Smooth muscle cell (in vitro differentiated cells): ENCODE measurements at regions not wholly inside any gene's neighbourhood (a gene's known extent, or its start where the extent isn't known, plus 50 kb on each side); places are given as distances from the start of the nearest gene placed in this dataset.
"Not testable (repeated sequence)": the region's sequence is repeated elsewhere in the genome, so short reads cannot be mapped to it uniquely, and the experiment has no call there.

Experiments used
- DNase-seq: peaks from one replicate; lab custom pipeline; 2025; ENCODE audit not compliant: unreplicated experiment; lab: John Stamatoyannopoulos, UW
- H2AFZ ChIP-seq: fragments of 200-600 bp; sonication (generic); 2 replicates; pipeline ENCODE4 v1.6.0; 2016; ENCODE audit warnings: antibody characterized with exemption, low read depth, mild to moderate bottlenecking
- H3F3A ChIP-seq: fragments of 200-600 bp; sonication (generic); 2 replicates; pipeline ENCODE4 v1.6.0; 2017; ENCODE audit warnings: antibody characterized with exemption, low read depth
- H3K27ac ChIP-seq: fragments of 200-600 bp; sonication (generic); 2 replicates; pipeline ENCODE4 v1.5.1; 2016; ENCODE audit warnings: low read depth, mild to moderate bottlenecking
- H3K27me3 ChIP-seq: fragments of 200-600 bp; sonication (generic); 2 replicates; pipeline ENCODE4 v1.6.1; 2016; ENCODE audit warnings: low read depth, mild to moderate bottlenecking
- H3K36me3 ChIP-seq: fragments of 200-600 bp; sonication (generic); 2 replicates; pipeline ENCODE4 v1.5.1; 2016; ENCODE audit warnings: low read depth
- H3K4me1 ChIP-seq: fragments of 200-600 bp; sonication (generic); 2 replicates; pipeline ENCODE4 v1.5.1; 2016; ENCODE audit warnings: low read depth
- H3K4me2 ChIP-seq: fragments of 200-600 bp; sonication (generic); 2 replicates; pipeline ENCODE4 v1.6.0; 2016; ENCODE audit warnings: mild to moderate bottlenecking
- H3K4me3 ChIP-seq: fragments of 200-600 bp; sonication (generic); 2 replicates; pipeline ENCODE4 v1.5.1; 2016; ENCODE audit warnings: mild to moderate bottlenecking
- H3K79me2 ChIP-seq: fragments of 200-600 bp; sonication (generic); 2 replicates; pipeline ENCODE4 v1.6.0; 2016; ENCODE audit warnings: low read depth, mild to moderate bottlenecking
- H3K9ac ChIP-seq: fragments of 200-600 bp; sonication (generic); 2 replicates; pipeline ENCODE4 v1.6.0; 2016; ENCODE audit warnings: low read depth
- H3K9me3 ChIP-seq: fragments of 200-600 bp; sonication (generic); replicated peaks from 2 replicates; pipeline ENCODE4 v1.5.1; 2016; ENCODE audit warnings: low read depth
- H4K20me1 ChIP-seq: fragments of 200-600 bp; sonication (generic); 2 replicates; pipeline ENCODE4 v1.6.0; 2016; ENCODE audit warnings: low read depth
- CTCF ChIP-seq: fragments of 200-600 bp; sonication (generic); IDR thresholded peaks from 2 replicates; pipeline ENCODE4 v1.5.1; 2017; ENCODE audit warnings: borderline replicate concordance, mild to moderate bottlenecking, antibody characterized with exemption; ENCODE audit not compliant: insufficient read depth, poor library complexity, severe bottlenecking
- WGBS: methylation state at CpG from one replicate; pipeline ENCODE4 v1.1.7; 2016; ENCODE audit warnings: low lambda C conversion rate; 5-methylcytosine and 5-hydroxymethylcytosine counted together

- no peak for DNase-seq
- Histone ChIP-seq H3K79me2 (no peaks in the 10 kb centered on the region), H4K20me1 (no peaks in the 10 kb centered on the region), H3K27me3 (no peaks in the 10 kb centered on the region), H3K9ac (no peak overlapping the region), H3K4me2 (no peak overlapping the region), H3F3A (no peaks in the 10 kb centered on the region), H3K27ac (no peak overlapping the region), H3K36me3 (no peaks in the 10 kb centered on the region), H3K4me3 (no peak overlapping the region), H3K4me1 (no peaks in the 10 kb centered on the region), H2AFZ (no peak overlapping the region), H3K9me3 (no peaks in the 10 kb centered on the region)
- no peak for TF ChIP-seq CTCF
- WGBS, result 46% methylated on average over 3 of the region's 3 CpGs
Observed at GRCh38 chr3:191680989-191681597, 220.1 kb downstream of the PYDC2 start.

- WGBS, result 85% methylated on average over 5 of the region's 5 CpGs
- Histone ChIP-seq H3K9ac (no peak overlapping the region), H3K27me3 (no peaks in the 10 kb centered on the region), H3K27ac (no peak overlapping the region), H3K9me3 (no peaks in the 10 kb centered on the region), H3K36me3 (no peaks in the 10 kb centered on the region), H3K4me2 (no peak overlapping the region), H2AFZ (no peak overlapping the region), H4K20me1 (no peaks in the 10 kb centered on the region), H3K79me2 (no peaks in the 10 kb centered on the region), H3K4me1 (no peaks in the 10 kb centered on the region), H3F3A (no peaks in the 10 kb centered on the region), H3K4me3 (no peak overlapping the region)
- TF ChIP-seq CTCF, result no peak
- DNase-seq, result no peak
Observed at GRCh38 chr3:191682961-191683360, 222.0 kb downstream of the PYDC2 start.

- no peaks in the 10 kb centered on the region for H3K27me3 ChIP-seq
- H4K20me1 ChIP-seq, result no peaks in the 10 kb centered on the region
- H3K36me3 ChIP-seq, result no peaks in the 10 kb centered on the region
- no peak for DNase-seq
- H3K4me1 ChIP-seq, result no peaks in the 10 kb centered on the region
- H3K9ac ChIP-seq, result no peak overlapping the region
- no peaks in the 10 kb centered on the region for H3F3A ChIP-seq
- no peaks in the 10 kb centered on the region for H3K79me2 ChIP-seq
- TF ChIP-seq CTCF, result no peak
- no peak overlapping the region for H2AFZ ChIP-seq
- no peak overlapping the region for H3K4me2 ChIP-seq
- no peak overlapping the region for H3K27ac ChIP-seq
- no peaks in the 10 kb centered on the region for H3K9me3 ChIP-seq
- H3K4me3 ChIP-seq, result no peak overlapping the region
Observed at GRCh38 chr3:191686626-191687025, 225.7 kb downstream of the PYDC2 start.

GRCh38 chr3:191688756-191689433, 227.9 kb downstream of the PYDC2 start:
- Histone ChIP-seq H3K27me3 (no peaks in the 10 kb centered on the region), H3K4me3 (no peak overlapping the region), H3K79me2 (no peaks in the 10 kb centered on the region), H3F3A (no peaks in the 10 kb centered on the region), H3K36me3 (no peaks in the 10 kb centered on the region), H3K27ac (no peak overlapping the region), H2AFZ (no peak overlapping the region), H4K20me1 (no peaks in the 10 kb centered on the region), H3K9me3 (no peaks in the 10 kb centered on the region), H3K9ac (no peak overlapping the region), H3K4me1 (no peaks in the 10 kb centered on the region), H3K4me2 (no peak overlapping the region)
- DNase-seq, result no peak
- no peak for TF ChIP-seq CTCF
- WGBS, result 46% methylated on average over 6 of the region's 6 CpGs

- not testable (repeated sequence) for H3K79me2 ChIP-seq, H3K9me3 ChIP-seq, H3K4me1 ChIP-seq, H3K36me3 ChIP-seq, DNase-seq, H3K4me2 ChIP-seq, H4K20me1 ChIP-seq, H3K4me3 ChIP-seq, H3K27me3 ChIP-seq, H3K9ac ChIP-seq, H2AFZ ChIP-seq, H3F3A ChIP-seq, H3K27ac ChIP-seq
- WGBS, result 65% methylated on average over 3 of the region's 3 CpGs
Observed at GRCh38 chr3:191691184-191691583, 230.2 kb downstream of the PYDC2 start.
